HG03460 (cell line): ENCODE measurements at regions not wholly inside any gene's neighbourhood (a gene's known extent, or its start where the extent isn't known, plus 50 kb on each side); places are given as distances from the start of the nearest gene placed in this dataset.

Source experiments
- ATAC-seq: cut with Tn5 transposase; IDR thresholded peaks from one replicate; pipeline ENCODE4 v1.9.1; 2021; ENCODE audit not compliant: unreplicated experiment

GRCh38 chr6:8527818-8528217, 92.5 kb upstream of the SLC35B3 start:
- ATAC-seq, result no peak

DNA sequence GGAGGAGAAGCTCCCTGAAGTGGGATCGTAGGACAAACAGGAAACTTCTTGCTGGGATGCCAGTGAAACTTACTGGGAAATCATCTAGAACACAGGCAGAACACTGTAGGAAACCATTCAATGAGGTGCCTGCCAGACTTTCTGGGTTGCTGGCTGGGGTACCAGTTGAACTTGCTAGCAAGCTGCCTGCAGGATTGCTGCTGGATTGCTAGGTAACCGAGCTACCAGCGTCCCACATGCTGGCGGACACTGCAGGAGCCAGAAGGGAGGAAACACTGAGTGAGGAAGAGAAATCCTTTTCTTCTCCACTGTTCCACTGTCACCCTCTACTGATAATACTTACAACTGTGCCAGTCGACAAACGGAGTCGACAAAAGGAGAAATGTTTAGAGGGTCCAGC, 91.3 kb upstream of the SLC35B3 start:
- no peak for ATAC-seq

- no peak for ATAC-seq
Measured at GRCh38 chr6:8525370-8525769, 90.0 kb upstream of the SLC35B3 start.

GRCh38 chr6:8513174-8513573, 77.8 kb upstream of the SLC35B3 start:
- ATAC-seq, result no peak

- ATAC-seq, result no peak
Measured at GRCh38 chr6:8507286-8507685, 71.9 kb upstream of the SLC35B3 start.

GRCh38 chr6:8506126-8506525, 70.8 kb upstream of the SLC35B3 start:
- ATAC-seq, result no peak

DNA sequence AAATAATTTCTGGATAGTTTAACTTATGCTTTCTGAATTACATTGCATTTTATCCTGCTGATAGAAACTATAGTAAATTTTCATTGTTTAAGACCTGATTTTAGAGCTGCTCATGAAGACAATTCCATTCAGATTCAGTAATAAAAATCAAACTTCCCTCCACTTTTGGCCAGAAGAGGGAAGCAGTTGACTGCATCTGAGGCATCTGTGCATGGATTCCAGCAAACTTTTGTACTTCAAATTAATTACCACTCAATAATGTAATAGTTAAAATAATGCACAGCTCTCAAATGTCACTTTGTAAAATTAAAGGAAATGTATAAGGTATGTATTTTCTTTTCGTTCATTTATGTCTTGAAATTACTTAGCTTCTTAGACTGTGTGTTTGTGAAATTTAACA, 64.2 kb upstream of the SLC35B3 start:
- no peak for ATAC-seq

GRCh38 chr6:8494730-8495129, 59.4 kb upstream of the SLC35B3 start:
- ATAC-seq, result no peak

DNA sequence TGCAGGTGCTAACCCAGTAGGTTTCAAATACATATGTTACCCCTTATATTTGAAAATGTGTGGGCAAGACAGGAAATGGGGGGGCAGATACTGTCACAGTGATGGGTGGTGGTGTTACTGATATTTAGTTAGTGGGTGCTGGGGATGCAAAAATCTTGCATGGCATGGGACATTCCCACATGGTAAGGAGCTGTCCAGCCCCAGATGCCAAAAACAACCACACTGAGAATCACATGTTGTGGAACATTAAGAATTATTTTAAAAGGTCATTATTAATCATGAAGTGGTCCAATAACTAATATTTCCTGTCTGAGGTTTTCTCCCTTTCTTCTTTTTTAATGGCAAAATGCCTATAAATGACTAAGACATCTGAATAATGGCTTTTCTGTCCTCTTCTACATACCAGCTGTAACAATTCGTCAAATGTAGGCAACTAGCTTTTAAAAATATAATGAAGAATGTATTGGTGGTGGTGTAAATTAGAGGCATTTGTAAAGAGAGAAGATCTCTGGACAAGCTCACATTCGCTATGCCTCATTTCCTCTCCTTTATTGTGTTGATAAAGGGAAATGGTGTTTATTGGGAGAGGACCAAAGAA, 57.3 kb upstream of the SLC35B3 start:
- no peak for ATAC-seq
